Hepatocyte (in vitro differentiated cells): ENCODE measurements at regions not wholly inside any gene's neighbourhood (a gene's known extent, or its start where the extent isn't known, plus 50 kb on each side); places are given as distances from the start of the nearest gene placed in this dataset.

Experiments used
- EZH2 ChIP-seq: fragments of 200-600 bp; sonication (generic); IDR thresholded peaks from 2 replicates; pipeline ENCODE4 v1.6.1; 2016; ENCODE audit warnings: antibody characterized with exemption, mild to moderate bottlenecking, borderline replicate concordance
- EZH2phosphoT487 ChIP-seq: fragments of 200-600 bp; sonication (generic); IDR thresholded peaks from one replicate; pipeline ENCODE4 v1.6.1; 2018; ENCODE audit warnings: antibody characterized with exemption, mild to moderate bottlenecking, low read depth, moderate library complexity; ENCODE audit not compliant: unreplicated experiment, severe bottlenecking
- TF ChIP-seq, protein P1 (sequence below): fragments of 200-600 bp; sonication (generic); IDR thresholded peaks from 2 replicates; pipeline ENCODE4 v1.5.1; 2016; ENCODE audit warnings: antibody characterized with exemption, mild to moderate bottlenecking; ENCODE audit not compliant: poor library complexity

DNA sequence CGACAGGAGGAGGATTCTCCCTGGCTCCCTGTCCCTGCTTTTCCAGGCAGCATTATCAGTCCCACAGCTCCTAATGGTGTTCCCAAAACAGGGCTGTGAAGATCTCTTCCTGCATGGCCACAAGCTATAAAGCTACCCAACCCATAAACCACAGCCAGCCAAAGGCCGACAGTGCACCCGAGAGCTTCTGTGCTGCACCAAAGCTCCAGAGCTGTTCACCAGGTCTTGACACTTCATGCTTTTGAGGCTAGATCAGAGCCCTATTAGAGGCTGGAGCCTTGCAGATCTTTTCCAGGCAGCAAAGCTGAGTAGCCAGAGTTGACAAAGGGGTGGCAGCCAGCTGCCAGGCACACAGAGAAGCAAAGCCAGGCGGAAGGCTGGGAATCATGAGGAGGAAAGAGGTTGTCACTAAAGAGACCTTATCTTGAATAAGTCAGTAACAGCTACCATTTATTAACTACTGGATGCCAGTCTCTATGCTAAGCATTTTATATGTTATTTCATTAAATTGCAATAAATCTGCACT, 180.4 kb downstream of the KATNAL1 start:
- TF ChIP-seq, protein P1, sequence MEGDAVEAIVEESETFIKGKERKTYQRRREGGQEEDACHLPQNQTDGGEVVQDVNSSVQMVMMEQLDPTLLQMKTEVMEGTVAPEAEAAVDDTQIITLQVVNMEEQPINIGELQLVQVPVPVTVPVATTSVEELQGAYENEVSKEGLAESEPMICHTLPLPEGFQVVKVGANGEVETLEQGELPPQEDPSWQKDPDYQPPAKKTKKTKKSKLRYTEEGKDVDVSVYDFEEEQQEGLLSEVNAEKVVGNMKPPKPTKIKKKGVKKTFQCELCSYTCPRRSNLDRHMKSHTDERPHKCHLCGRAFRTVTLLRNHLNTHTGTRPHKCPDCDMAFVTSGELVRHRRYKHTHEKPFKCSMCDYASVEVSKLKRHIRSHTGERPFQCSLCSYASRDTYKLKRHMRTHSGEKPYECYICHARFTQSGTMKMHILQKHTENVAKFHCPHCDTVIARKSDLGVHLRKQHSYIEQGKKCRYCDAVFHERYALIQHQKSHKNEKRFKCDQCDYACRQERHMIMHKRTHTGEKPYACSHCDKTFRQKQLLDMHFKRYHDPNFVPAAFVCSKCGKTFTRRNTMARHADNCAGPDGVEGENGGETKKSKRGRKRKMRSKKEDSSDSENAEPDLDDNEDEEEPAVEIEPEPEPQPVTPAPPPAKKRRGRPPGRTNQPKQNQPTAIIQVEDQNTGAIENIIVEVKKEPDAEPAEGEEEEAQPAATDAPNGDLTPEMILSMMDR = no peak
- TF ChIP-seq EZH2 (no peak), EZH2phosphoT487 (no peak)
